ENCODE measurements at regions not wholly inside any gene's neighbourhood (a gene's known extent, or its start where the extent isn't known, plus 50 kb on each side); places are given as distances from the start of the nearest gene placed in this dataset.

- Histone ChIP-seq H3K4me2 (ENCODE audit: low read length) (no peak overlapping the region), H3K79me1 (ENCODE audit: low read length) (peaks cover 4% of the 10 kb centered on the region), H3K23ac (ENCODE audit: low read length) (no peak overlapping the region), H4K91ac (ENCODE audit: low read depth, low read length) (no peak overlapping the region), H2AFZ (ENCODE audit: insufficient read depth, low read length, poor library complexity) (no peak overlapping the region), H2BK5ac (ENCODE audit: low read depth, low read length, poor library complexity) (no peak overlapping the region), H3K9me3 (ENCODE audit: insufficient read depth, low read depth, low read length) (no peaks in the 10 kb centered on the region), H3K9ac (ENCODE audit: low read length) (no peak overlapping the region), H3K4me1 (ENCODE audit: control insufficient read depth in 1 of 2, insufficient read depth in 2 of 2, low read length in 2 of 2) (peaks cover 3 to 9% of the 10 kb centered on the region in 2 experiments), H2BK12ac (ENCODE audit: low read length) (no peak overlapping the region), H3K4me3 (ENCODE audit: low read depth, low read length) (no peak overlapping the region), H2AK5ac (ENCODE audit: low read length) (no peak overlapping the region), H3K36me3 (ENCODE audit: control insufficient read depth in 1 of 2, insufficient read depth in 2 of 2, low read length in 2 of 2) (no peaks in the 10 kb centered on the region), H3K27ac (ENCODE audit: low read depth, low read length) (no peak overlapping the region), H3K79me2 (ENCODE audit: control insufficient read depth, insufficient read depth, low read length, poor library complexity) (no peaks in the 10 kb centered on the region), H4K12ac (ENCODE audit: low read depth, low read length) (no peak overlapping the region), H2BK120ac (ENCODE audit: insufficient read depth, low read length, poor library complexity) (no peak overlapping the region), H3K27me3 (ENCODE audit: insufficient read depth, low read length) (no peaks in the 10 kb centered on the region), H4K8ac (ENCODE audit: low read depth, low read length) (no peak overlapping the region), H3K14ac (ENCODE audit: low read length) (no peak overlapping the region), H3K18ac (ENCODE audit: low read length) (no peak overlapping the region), H3K4ac (ENCODE audit: low read depth, low read length) (no peak overlapping the region)
- DNase-seq: no peak
- no CpG with 5 or more reads among the region's 1 CpG for WGBS (ENCODE audit: extremely low coverage, insufficient coverage, insufficient read length)
Observed at GRCh38 chr15:96177279-96177678, 153.2 kb upstream of the NR2F2 start.

DNA sequence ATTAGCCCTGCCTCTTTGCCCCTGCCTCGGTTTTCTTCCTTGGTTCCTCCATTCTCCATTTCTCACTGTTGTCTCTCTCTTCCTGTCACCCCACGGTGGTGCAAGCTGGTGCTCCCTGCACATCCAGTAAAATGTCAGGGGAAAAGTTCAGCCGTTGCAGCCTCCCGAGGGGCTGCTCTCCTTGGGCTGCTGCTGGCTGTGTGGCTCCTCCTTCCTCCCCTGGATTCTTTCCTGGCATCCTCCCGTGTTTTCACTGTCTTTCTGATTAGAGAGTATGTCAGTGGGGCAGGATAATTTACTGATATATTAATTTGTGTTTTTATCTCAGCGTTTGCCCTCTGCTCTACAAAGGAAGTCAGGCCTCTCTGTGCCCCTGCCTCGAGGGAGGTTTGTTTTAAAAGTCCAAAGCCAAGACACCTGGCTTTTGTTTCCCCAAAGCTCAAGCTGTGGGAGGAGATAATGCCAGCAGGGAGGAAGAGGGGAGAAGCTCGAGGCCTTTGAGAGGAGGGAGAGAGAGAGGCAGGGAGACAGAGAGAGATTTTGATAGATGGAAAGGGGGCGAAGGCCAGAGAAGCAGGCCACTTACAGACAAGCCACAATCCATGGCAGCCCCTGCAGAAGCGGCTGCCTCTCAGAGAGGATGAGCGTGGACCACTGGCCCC is 150.3 kb upstream of the NR2F2 start:
- Histone ChIP-seq H3K18ac (ENCODE audit: low read length) (no peak overlapping the region), H2AFZ (ENCODE audit: insufficient read depth, low read length, poor library complexity) (no peak overlapping the region), H3K9me3 (ENCODE audit: insufficient read depth, low read depth, low read length) (no peaks in the 10 kb centered on the region), H3K4ac (ENCODE audit: low read depth, low read length) (no peak overlapping the region), H2BK5ac (ENCODE audit: low read depth, low read length, poor library complexity) (no peak overlapping the region), H3K4me2 (ENCODE audit: low read length) (no peak overlapping the region), H3K4me1 (ENCODE audit: control insufficient read depth in 1 of 2, insufficient read depth in 2 of 2, low read length in 2 of 2) (peaks cover 3 to 9% of the 10 kb centered on the region in 2 experiments), H4K12ac (ENCODE audit: low read depth, low read length) (no peak overlapping the region), H3K14ac (ENCODE audit: low read length) (no peak overlapping the region), H2AK5ac (ENCODE audit: low read length) (peak overlapping the region; percentile 49), H3K23ac (ENCODE audit: low read length) (no peak overlapping the region), H3K9ac (ENCODE audit: low read length) (no peak overlapping the region), H4K91ac (ENCODE audit: low read depth, low read length) (peak overlapping the region; percentile 19), H3K79me2 (ENCODE audit: control insufficient read depth, insufficient read depth, low read length, poor library complexity) (no peaks in the 10 kb centered on the region), H3K36me3 (ENCODE audit: control insufficient read depth in 1 of 2, insufficient read depth in 2 of 2, low read length in 2 of 2) (no peaks in the 10 kb centered on the region), H3K79me1 (ENCODE audit: low read length) (peaks cover 6% of the 10 kb centered on the region), H3K27me3 (ENCODE audit: insufficient read depth, low read length) (no peaks in the 10 kb centered on the region), H4K8ac (ENCODE audit: low read depth, low read length) (no peak overlapping the region), H3K4me3 (ENCODE audit: low read depth, low read length) (no peak overlapping the region), H3K27ac (ENCODE audit: low read depth, low read length) (no peak overlapping the region), H2BK12ac (ENCODE audit: low read length) (peak overlapping the region; percentile 56), H2BK120ac (ENCODE audit: insufficient read depth, low read length, poor library complexity) (no peak overlapping the region)
- DNase-seq: no peak
- WGBS (ENCODE audit: extremely low coverage, insufficient coverage, insufficient read length): no CpG with 5 or more reads among the region's 11 CpGs

GRCh38 chr15:96181217-96181616 is 149.3 kb upstream of the NR2F2 start:
- Histone ChIP-seq H3K9ac (ENCODE audit: low read length) (no peak overlapping the region), H4K12ac (ENCODE audit: low read depth, low read length) (no peak overlapping the region), H3K36me3 (ENCODE audit: control insufficient read depth in 1 of 2, insufficient read depth in 2 of 2, low read length in 2 of 2) (no peaks in the 10 kb centered on the region), H3K18ac (ENCODE audit: low read length) (no peak overlapping the region), H3K23ac (ENCODE audit: low read length) (no peak overlapping the region), H3K4me3 (ENCODE audit: low read depth, low read length) (no peak overlapping the region), H3K4me1 (ENCODE audit: control insufficient read depth in 1 of 2, insufficient read depth in 2 of 2, low read length in 2 of 2) (peaks cover 3 to 9% of the 10 kb centered on the region in 2 experiments), H4K91ac (ENCODE audit: low read depth, low read length) (no peak overlapping the region), H3K79me1 (ENCODE audit: low read length) (peaks cover 6% of the 10 kb centered on the region), H3K14ac (ENCODE audit: low read length) (no peak overlapping the region), H2BK12ac (ENCODE audit: low read length) (no peak overlapping the region), H4K8ac (ENCODE audit: low read depth, low read length) (no peak overlapping the region), H2BK5ac (ENCODE audit: low read depth, low read length, poor library complexity) (no peak overlapping the region), H2BK120ac (ENCODE audit: insufficient read depth, low read length, poor library complexity) (no peak overlapping the region), H2AK5ac (ENCODE audit: low read length) (no peak overlapping the region), H3K79me2 (ENCODE audit: control insufficient read depth, insufficient read depth, low read length, poor library complexity) (no peaks in the 10 kb centered on the region), H3K9me3 (ENCODE audit: insufficient read depth, low read depth, low read length) (no peaks in the 10 kb centered on the region), H2AFZ (ENCODE audit: insufficient read depth, low read length, poor library complexity) (no peak overlapping the region), H3K27ac (ENCODE audit: low read depth, low read length) (no peak overlapping the region), H3K4me2 (ENCODE audit: low read length) (no peak overlapping the region), H3K4ac (ENCODE audit: low read depth, low read length) (no peak overlapping the region), H3K27me3 (ENCODE audit: insufficient read depth, low read length) (no peaks in the 10 kb centered on the region)
- no peak for DNase-seq

- no peak overlapping the region for H2BK120ac ChIP-seq (ENCODE audit: insufficient read depth, low read length, poor library complexity)
- H3K79me1 ChIP-seq (ENCODE audit: low read length): peaks cover 6% of the 10 kb centered on the region
- H4K8ac ChIP-seq (ENCODE audit: low read depth, low read length): peak overlapping the region; percentile 10
- peak overlapping the region; percentile 69 for H2AK5ac ChIP-seq (ENCODE audit: low read length)
- H2BK12ac ChIP-seq (ENCODE audit: low read length): peak overlapping the region; percentile 82
- peak overlapping the region; percentile 20 for H4K91ac ChIP-seq (ENCODE audit: low read depth, low read length)
- H3K36me3 ChIP-seq (ENCODE audit: control insufficient read depth in 1 of 2, insufficient read depth in 2 of 2, low read length in 2 of 2): no peaks in the 10 kb centered on the region
- no peaks in the 10 kb centered on the region for H3K9me3 ChIP-seq (ENCODE audit: insufficient read depth, low read depth, low read length)
- no peak overlapping the region for H3K14ac ChIP-seq (ENCODE audit: low read length)
- no peak overlapping the region for H3K9ac ChIP-seq (ENCODE audit: low read length)
- H3K27me3 ChIP-seq (ENCODE audit: insufficient read depth, low read length): no peaks in the 10 kb centered on the region
- H3K4ac ChIP-seq (ENCODE audit: low read depth, low read length): no peak overlapping the region
- H3K18ac ChIP-seq (ENCODE audit: low read length): peak overlapping the region; percentile 11
- no peak overlapping the region for H3K27ac ChIP-seq (ENCODE audit: low read depth, low read length)
- no peak overlapping the region for H2AFZ ChIP-seq (ENCODE audit: insufficient read depth, low read length, poor library complexity)
- no peak overlapping the region for H3K23ac ChIP-seq (ENCODE audit: low read length)
- no peak overlapping the region for H3K4me3 ChIP-seq (ENCODE audit: low read depth, low read length)
- peak; percentile 78 to 89 for DNase-seq
- no peak overlapping the region for H2BK5ac ChIP-seq (ENCODE audit: low read depth, low read length, poor library complexity)
- no peak overlapping the region for H3K4me2 ChIP-seq (ENCODE audit: low read length)
- no peak overlapping the region for H4K12ac ChIP-seq (ENCODE audit: low read depth, low read length)
- H3K4me1 ChIP-seq (ENCODE audit: control insufficient read depth in 1 of 2, insufficient read depth in 2 of 2, low read length in 2 of 2): peaks cover 3 to 9% of the 10 kb centered on the region in 2 experiments
- WGBS (ENCODE audit: extremely low coverage, insufficient coverage, insufficient read length): no CpG with 5 or more reads among the region's 8 CpGs
- H3K79me2 ChIP-seq (ENCODE audit: control insufficient read depth, insufficient read depth, low read length, poor library complexity): no peaks in the 10 kb centered on the region
Observed at GRCh38 chr15:96181873-96182301, 148.6 kb upstream of the NR2F2 start.

All from trophoblast cell (in vitro differentiated cells and primary cell).